GM18873 (cell line): ENCODE measurements at regions not wholly inside any gene's neighbourhood (a gene's known extent, or its start where the extent isn't known, plus 50 kb on each side); places are given as distances from the start of the nearest gene placed in this dataset.
"Not testable (repeated sequence)": the region's sequence is repeated elsewhere in the genome, so short reads cannot be mapped to it uniquely, and the experiment has no call there.

Experiments used
- ATAC-seq: cut with Tn5 transposase; IDR thresholded peaks from one replicate; pipeline ENCODE4 v1.9.1; 2021; ENCODE audit warnings: mild to moderate bottlenecking, moderate library complexity, moderate number of reproducible peaks; ENCODE audit not compliant: unreplicated experiment, low FRiP score

GRCh38 chr2:138359532-138359931 is 142.0 kb upstream of the SPOPL start:
- ATAC-seq, result peak; percentile 76

- ATAC-seq, result no peak
These were observed 136.9 kb upstream of the SPOPL start for GRCh38 chr2:138364554-138365162.

- no peak for ATAC-seq
These were observed 136.0 kb upstream of the SPOPL start for GRCh38 chr2:138365581-138365980.

- ATAC-seq, result no peak
These were observed 131.7 kb upstream of the SPOPL start for GRCh38 chr2:138369856-138370255.

- no peak for ATAC-seq
These were observed 127.6 kb upstream of the SPOPL start for GRCh38 chr2:138373993-138374408.

GRCh38 chr2:138381373-138381772 is 120.2 kb upstream of the SPOPL start:
- ATAC-seq, result no peak

- ATAC-seq, result no peak
These were observed 118.9 kb upstream of the SPOPL start for GRCh38 chr2:138382672-138383071.

GRCh38 chr2:138386191-138386590 is 115.4 kb upstream of the SPOPL start:
- not testable (repeated sequence) for ATAC-seq

GRCh38 chr2:138389063-138389462 is 112.5 kb upstream of the SPOPL start:
- no peak for ATAC-seq

GRCh38 chr2:138390316-138390945 is 111.1 kb upstream of the SPOPL start:
- ATAC-seq, result no peak

- ATAC-seq, result no peak
These were observed 109.6 kb upstream of the SPOPL start for GRCh38 chr2:138391946-138392345.

GRCh38 chr2:138395565-138396306 is 105.8 kb upstream of the SPOPL start:
- ATAC-seq, result no peak

- no peak for ATAC-seq
These were observed 104.7 kb upstream of the SPOPL start for GRCh38 chr2:138396843-138397242.

GRCh38 chr2:138403431-138403927 is 98.1 kb upstream of the SPOPL start:
- ATAC-seq, result no peak

GRCh38 chr2:138414014-138414413 is 87.6 kb upstream of the SPOPL start:
- no peak for ATAC-seq

GRCh38 chr2:138415985-138416384 is 85.6 kb upstream of the SPOPL start:
- no peak for ATAC-seq

GRCh38 chr2:138418453-138418852 is 83.1 kb upstream of the SPOPL start:
- no peak for ATAC-seq

- no peak for ATAC-seq
These were observed 80.1 kb upstream of the SPOPL start for GRCh38 chr2:138421315-138421970.

GRCh38 chr2:138421971-138422335 is 79.6 kb upstream of the SPOPL start:
- ATAC-seq, result no peak

- ATAC-seq, result no peak
These were observed 78.4 kb upstream of the SPOPL start for GRCh38 chr2:138423198-138423597.

GRCh38 chr2:138423745-138424144 is 77.8 kb upstream of the SPOPL start:
- no peak for ATAC-seq
